Stomach (tissue), 8 donors: ENCODE measurements at regions not wholly inside any gene's neighbourhood (a gene's known extent, or its start where the extent isn't known, plus 50 kb on each side); places are given as distances from the start of the nearest gene placed in this dataset.
"Not testable (repeated sequence)": the region's sequence is repeated elsewhere in the genome, so short reads cannot be mapped to it uniquely, and the experiment has no call there.

ENCODE experiments used
- DNase-seq, 2 donors: peaks; one replicate each; pipeline versions ENCODE4 v3.0.0 to v3.0.0-alpha.2; 2013 to 2019
- H3K27ac ChIP-seq, 5 donors: fragments of 200-600 bp in 4 of 5; sonication (generic) in 4 of 5; one replicate each; pipeline ENCODE4 v1.5.1; 2013 to 2019; ENCODE audit warnings: mild to moderate bottlenecking in 1 of 5, moderate library complexity in 1 of 5
- H3K27me3 ChIP-seq, 3 donors: fragments of 200-600 bp; sonication (generic); one replicate each; pipeline ENCODE4 v1.5.1; 2017 to 2019; ENCODE audit warnings: mixed run types in 1 of 3
- H3K36me3 ChIP-seq, 4 donors: fragments of 200-600 bp; sonication (generic); 1 replicate in 3 of 4; 2 replicates in 1 of 4; pipeline ENCODE4 v1.5.1; 2016 to 2019
- H3K4me1 ChIP-seq, 4 donors: fragments of 200-600 bp; sonication (generic); one replicate each; pipeline ENCODE4 v1.5.1; 2016 to 2019
- H3K4me3 ChIP-seq, 4 donors: fragments of 200-600 bp; sonication (generic) in 3 of 4; one replicate each; pipeline ENCODE4 v1.5.1; 2016 to 2019; ENCODE audit warnings: mild to moderate bottlenecking in 1 of 4
- H3K9me3 ChIP-seq, 4 donors: fragments of 200-600 bp; sonication (generic); one replicate each; pipeline ENCODE4 v1.5.1; 2016 to 2019
- EP300 ChIP-seq: sonication (generic); formaldehyde crosslinking; IDR thresholded peaks from one replicate; pipeline ENCODE4 v1.6.1; 2017; ENCODE audit warnings: antibody characterized with exemption
- POLR2A ChIP-seq, 4 donors: fragments of 450-650 bp; IDR thresholded peaks; one replicate each; pipeline ENCODE4 v1.6.1; 2016; ENCODE audit warnings: antibody characterized with exemption in 4 of 4, control low read depth in 2 of 4, mild to moderate bottlenecking in 1 of 4, moderate library complexity in 1 of 4
- POLR2AphosphoS5 ChIP-seq, 3 donors: sonication (generic); formaldehyde crosslinking; IDR thresholded peaks; one replicate each; pipeline ENCODE4 v1.6.1; 2016; ENCODE audit warnings: antibody characterized with exemption in 3 of 3
- WGBS, 5 donors: extraction: QIAGEN DNeasy Blood & Tissue Kit in 3 of 5; methylation state at CpG; one replicate each; pipeline versions ENCODE4 v1.1.5 to v1.1.7; 2013 to 2018; 5-methylcytosine and 5-hydroxymethylcytosine counted together
- intact Hi-C: fragments of 100-400 bp; cut with DNase I; formaldehyde crosslinking; loops from one replicate; pipeline ENCODE4 v1.15.1; 2023; ENCODE audit warnings: low total_unique reads
- TF ChIP-seq, protein P1 (sequence below), 7 experiments: fragments of 450-650 bp in 4 of 7; fragments of 200-600 bp in 3 of 7; sonication (generic) in 3 of 7; IDR thresholded peaks; one replicate each; pipeline ENCODE4 v1.5.1; 2016 to 2019; ENCODE audit warnings: antibody characterized with exemption in 7 of 7, control low read depth in 2 of 7, mild to moderate bottlenecking in 1 of 7
- donor health status: healthy with polysubstance abuse.
- donor health status: Bipolar disorder and iron deficiency.
- donor health status: healthy.

GRCh38 chr12:93991829-93992461 is 156.4 kb upstream of the PLXNC1 start:
- intact Hi-C loops = no loop called here

DNA sequence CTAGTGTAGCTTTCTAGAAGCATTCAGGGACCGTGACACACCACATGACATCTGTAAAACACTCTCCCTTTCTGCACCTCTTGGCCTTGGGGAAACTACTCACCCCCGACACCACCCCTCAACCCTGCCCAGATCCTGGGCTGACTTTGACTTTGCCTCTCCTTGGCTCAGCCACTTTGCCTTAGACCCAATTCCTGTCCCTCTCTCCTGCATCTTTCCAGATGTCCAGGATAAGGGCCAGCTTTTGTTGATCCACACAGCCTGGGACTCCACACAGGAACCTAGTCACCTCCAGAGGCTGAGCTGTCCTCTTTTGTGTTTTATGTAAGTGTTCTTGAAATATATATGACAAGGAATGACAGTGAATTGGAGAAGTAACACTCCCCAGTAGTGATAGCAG is 153.7 kb upstream of the PLXNC1 start:
- H3K9me3 ChIP-seq = peaks cover 0 to 7% (median 0%) of the 10 kb centered on the region in 4 donors
- intact Hi-C loops = no loop called here
- 40 to 81% (median 48%) methylated on average over 2 of the region's 2 CpGs for WGBS, 5 donors
- no peak for DNase-seq
- no peaks in the 10 kb centered on the region for H3K36me3 ChIP-seq
- H3K4me1 ChIP-seq = no peaks in the 10 kb centered on the region
- H3K4me3 ChIP-seq = no peak overlapping the region
- H3K27me3 ChIP-seq = no peaks in the 10 kb centered on the region
- no peak for TF ChIP-seq EP300
- TF ChIP-seq POLR2AphosphoS5 (IDR thresholded peaks at IDR 0.05) = no peak
- TF ChIP-seq, protein P1, sequence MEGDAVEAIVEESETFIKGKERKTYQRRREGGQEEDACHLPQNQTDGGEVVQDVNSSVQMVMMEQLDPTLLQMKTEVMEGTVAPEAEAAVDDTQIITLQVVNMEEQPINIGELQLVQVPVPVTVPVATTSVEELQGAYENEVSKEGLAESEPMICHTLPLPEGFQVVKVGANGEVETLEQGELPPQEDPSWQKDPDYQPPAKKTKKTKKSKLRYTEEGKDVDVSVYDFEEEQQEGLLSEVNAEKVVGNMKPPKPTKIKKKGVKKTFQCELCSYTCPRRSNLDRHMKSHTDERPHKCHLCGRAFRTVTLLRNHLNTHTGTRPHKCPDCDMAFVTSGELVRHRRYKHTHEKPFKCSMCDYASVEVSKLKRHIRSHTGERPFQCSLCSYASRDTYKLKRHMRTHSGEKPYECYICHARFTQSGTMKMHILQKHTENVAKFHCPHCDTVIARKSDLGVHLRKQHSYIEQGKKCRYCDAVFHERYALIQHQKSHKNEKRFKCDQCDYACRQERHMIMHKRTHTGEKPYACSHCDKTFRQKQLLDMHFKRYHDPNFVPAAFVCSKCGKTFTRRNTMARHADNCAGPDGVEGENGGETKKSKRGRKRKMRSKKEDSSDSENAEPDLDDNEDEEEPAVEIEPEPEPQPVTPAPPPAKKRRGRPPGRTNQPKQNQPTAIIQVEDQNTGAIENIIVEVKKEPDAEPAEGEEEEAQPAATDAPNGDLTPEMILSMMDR (IDR thresholded peaks at IDR 0.05) = no peak
- no peak for TF ChIP-seq POLR2A (IDR thresholded peaks at IDR 0.05)
- H3K27ac ChIP-seq = no peak overlapping the region

More at GRCh38 chr12:93991829-93992461, 156.4 kb upstream of the PLXNC1 start:
- Histone ChIP-seq H3K9me3 (no peaks in the 10 kb centered on the region), H3K27me3 (no peaks in the 10 kb centered on the region), H3K4me3 (no peak overlapping the region), H3K27ac (no peak overlapping the region), H3K36me3 (no peaks in the 10 kb centered on the region), H3K4me1 (no peaks in the 10 kb centered on the region)
- no peak for TF ChIP-seq POLR2AphosphoS5 (IDR thresholded peaks at IDR 0.05)
- no peak for TF ChIP-seq POLR2A (IDR thresholded peaks at IDR 0.05)
- WGBS, 5 donors = 76 to 93% (median 88%) methylated on average over 4 of the region's 4 CpGs
- DNase-seq = peak in 1 of 2 donors; percentile 49

DNA sequence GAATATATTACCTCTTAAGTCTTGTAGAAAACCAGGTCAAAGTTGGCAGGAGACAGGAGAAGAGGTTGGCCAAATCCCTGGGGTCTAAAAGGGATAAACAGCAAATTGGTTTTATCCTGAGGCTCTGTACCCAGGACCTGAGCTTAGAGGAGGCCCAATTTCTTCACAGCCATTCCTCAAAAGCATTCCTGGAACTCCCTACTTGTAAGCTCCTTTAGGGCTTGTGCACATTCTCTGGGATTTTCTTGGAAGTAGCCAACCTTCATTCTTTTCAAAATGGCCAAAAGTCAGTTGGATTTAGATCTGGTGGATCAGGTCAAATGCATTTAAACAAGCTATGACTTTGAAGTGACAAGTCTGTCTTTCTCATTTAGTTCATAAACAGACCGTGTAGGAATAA is 152.1 kb upstream of the PLXNC1 start:
- Histone ChIP-seq H3K9me3 (peaks cover 0 to 7% (median 0%) of the 10 kb centered on the region in 4 donors), H3K4me3 (no peak overlapping the region), H3K36me3 (no peaks in the 10 kb centered on the region), H3K4me1 (no peaks in the 10 kb centered on the region), H3K27me3 (no peaks in the 10 kb centered on the region), H3K27ac (no peak overlapping the region)
- TF ChIP-seq POLR2AphosphoS5 (IDR thresholded peaks at IDR 0.05) (no peak), EP300 (no peak), POLR2A (IDR thresholded peaks at IDR 0.05) (no peak)
- TF ChIP-seq, protein P1 (IDR thresholded peaks at IDR 0.05) = no peak
- intact Hi-C loops = no loop called here
- no peak for DNase-seq
- WGBS, 5 donors = 0 to 41% (median 23%) methylated on average over 1 of the region's 1 CpG

DNA sequence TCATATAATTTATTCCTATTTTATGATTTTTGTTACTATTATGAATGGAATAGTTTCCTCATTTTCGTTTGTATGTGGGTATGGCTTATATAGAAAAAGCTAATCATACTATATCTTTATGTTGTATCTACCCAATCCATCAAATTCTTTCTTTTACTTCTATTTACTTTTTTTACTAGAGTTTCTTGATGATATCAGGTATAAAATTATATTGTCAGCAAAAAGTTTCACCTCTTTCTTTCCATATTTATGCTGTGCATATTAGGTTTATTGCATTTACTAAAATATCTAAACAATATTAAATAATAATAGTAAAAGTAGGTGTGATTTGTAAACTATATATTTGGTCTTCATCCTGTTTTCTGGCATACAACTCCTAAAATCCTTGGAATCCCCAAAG is 146.7 kb upstream of the PLXNC1 start:
- DNase-seq = no peak
- H3K27ac ChIP-seq = no peak overlapping the region
- no peak overlapping the region for H3K4me3 ChIP-seq
- intact Hi-C loops = no loop called here
- TF ChIP-seq, protein P1 (IDR thresholded peaks at IDR 0.05) = no peak
- TF ChIP-seq POLR2A (IDR thresholded peaks at IDR 0.05) (no peak), EP300 (no peak), POLR2AphosphoS5 (IDR thresholded peaks at IDR 0.05) (no peak)
- no peaks in the 10 kb centered on the region for H3K36me3 ChIP-seq
- no peaks in the 10 kb centered on the region for H3K4me1 ChIP-seq
- no peaks in the 10 kb centered on the region for H3K27me3 ChIP-seq
- peaks cover 0 to 16% (median 5%) of the 10 kb centered on the region in 4 donors for H3K9me3 ChIP-seq
- 33 to 58% (median 46%) methylated on average over 1 of the region's 1 CpG for WGBS, 5 donors

GRCh38 chr12:94002925-94003324 is 145.5 kb upstream of the PLXNC1 start:
- H3K4me3 ChIP-seq, DNase-seq, H3K27ac ChIP-seq, intact Hi-C loops, H3K27me3 ChIP-seq, H3K4me1 ChIP-seq, H3K36me3 ChIP-seq: not testable (repeated sequence)
- H3K9me3 ChIP-seq = peaks cover 0 to 16% (median 5%) of the 10 kb centered on the region in 4 donors
- 58 to 73% (median 61%) methylated on average over 1 of the region's 1 CpG for WGBS, 5 donors

- H3K9me3 ChIP-seq, H3K4me1 ChIP-seq, H3K27ac ChIP-seq, H3K27me3 ChIP-seq, H3K36me3 ChIP-seq, H3K4me3 ChIP-seq, intact Hi-C loops: not testable (repeated sequence)
- DNase-seq = peak in 1 of 2 donors; percentile 31
- 77 to 100% (median 83%) methylated on average over 1 to 6 of the region's 6 CpGs for WGBS, 5 donors
Measured at GRCh38 chr12:94007833-94008232, 140.5 kb upstream of the PLXNC1 start.
